Epithelial cell of prostate (primary cell): ENCODE measurements at regions not wholly inside any gene's neighbourhood (a gene's known extent, or its start where the extent isn't known, plus 50 kb on each side); places are given as distances from the start of the nearest gene placed in this dataset.
A peak's percentile ranks its signal among the peaks of the same experiment; 100 is the strongest.
"Not testable (repeated sequence)": the region's sequence is repeated elsewhere in the genome, so short reads cannot be mapped to it uniquely, and the experiment has no call there.

Experiments used
- DNase-seq: peaks from one replicate; pipeline ENCODE4 v3.0.0-alpha.2; 2011; ENCODE audit warnings: low read depth, low spot score
- H3K27ac ChIP-seq: fragments of 450-650 bp; 2 replicates; pipeline ENCODE4 v1.5.1; 2017; ENCODE audit warnings: mild to moderate bottlenecking

- peak; percentile 20 for DNase-seq
- H3K27ac ChIP-seq: no peak overlapping the region
These were observed 52.9 kb upstream of the IMP4 start for GRCh38 chr2:130289780-130290179.

GRCh38 chr2:130288467-130289403, 54.0 kb upstream of the IMP4 start:
- H3K27ac ChIP-seq: no peak overlapping the region
- DNase-seq: no peak

GRCh38 chr2:130287656-130288026, 55.1 kb upstream of the IMP4 start:
- H3K27ac ChIP-seq: no peak overlapping the region
- DNase-seq: no peak

GRCh38 chr2:130286983-130287655, 55.6 kb upstream of the IMP4 start:
- no peak overlapping the region for H3K27ac ChIP-seq
- no peak for DNase-seq

GRCh38 chr2:130283341-130283869, 59.3 kb upstream of the IMP4 start:
- H3K27ac ChIP-seq, DNase-seq: not testable (repeated sequence)

- H3K27ac ChIP-seq: not testable (repeated sequence)
These were observed 63.1 kb upstream of the IMP4 start for GRCh38 chr2:130279551-130279950.

GRCh38 chr2:130268333-130268732, 70.1 kb upstream of the TUBA3E start:
- DNase-seq: not testable (repeated sequence)

More at GRCh38 chr2:130279551-130279950, 63.1 kb upstream of the IMP4 start:
- DNase-seq: not testable (repeated sequence)

GRCh38 chr2:130267572-130267971, 69.3 kb upstream of the TUBA3E start:
- not testable (repeated sequence) for H3K27ac ChIP-seq, DNase-seq

More at GRCh38 chr2:130268333-130268732, 70.1 kb upstream of the TUBA3E start:
- not testable (repeated sequence) for H3K27ac ChIP-seq

GRCh38 chr2:130266836-130267235, 68.6 kb upstream of the TUBA3E start:
- H3K27ac ChIP-seq, DNase-seq: not testable (repeated sequence)

GRCh38 chr2:130265570-130266247, 67.5 kb upstream of the TUBA3E start:
- H3K27ac ChIP-seq, DNase-seq: not testable (repeated sequence)

GRCh38 chr2:130264901-130265320, 66.7 kb upstream of the TUBA3E start:
- H3K27ac ChIP-seq, DNase-seq: not testable (repeated sequence)

GRCh38 chr2:130264501-130264900, 66.3 kb upstream of the TUBA3E start:
- DNase-seq: no peak
- H3K27ac ChIP-seq: no peak overlapping the region

- no peak for DNase-seq
- no peak overlapping the region for H3K27ac ChIP-seq
These were observed 65.8 kb upstream of the TUBA3E start for GRCh38 chr2:130264046-130264445.

- no peak for DNase-seq
- H3K27ac ChIP-seq: no peak overlapping the region
These were observed 65.4 kb upstream of the TUBA3E start for GRCh38 chr2:130263606-130264005.

GRCh38 chr2:130261970-130262760, 63.9 kb upstream of the TUBA3E start:
- no peak for DNase-seq
- no peak overlapping the region for H3K27ac ChIP-seq

GRCh38 chr2:130261099-130261498, 62.9 kb upstream of the TUBA3E start:
- no peak for DNase-seq
- no peak overlapping the region for H3K27ac ChIP-seq

- DNase-seq: no peak
- H3K27ac ChIP-seq: no peak overlapping the region
These were observed 61.4 kb upstream of the TUBA3E start for GRCh38 chr2:130259594-130259993.

- no peak for DNase-seq
- no peak overlapping the region for H3K27ac ChIP-seq
These were observed 60.1 kb upstream of the TUBA3E start for GRCh38 chr2:130258356-130258755.

- peak overlapping the region; percentile 17 for H3K27ac ChIP-seq
- peak; percentile 5 for DNase-seq
These were observed 54.8 kb upstream of the TUBA3E start for GRCh38 chr2:130252880-130253645.
